ENCODE measurements at regions not wholly inside any gene's neighbourhood (a gene's known extent, or its start where the extent isn't known, plus 50 kb on each side); places are given as distances from the start of the nearest gene placed in this dataset.
"Not testable (repeated sequence)": the region's sequence is repeated elsewhere in the genome, so short reads cannot be mapped to it uniquely, and the experiment has no call there.

GRCh38 chr11:67803519-67803918, 129.1 kb upstream of the ALDH3B2 start:
- DNase-seq = not testable (repeated sequence)

GRCh38 chr11:67803055-67803454, 128.6 kb upstream of the ALDH3B2 start:
- not testable (repeated sequence) for DNase-seq

GRCh38 chr11:67802623-67803022, 128.2 kb upstream of the ALDH3B2 start:
- not testable (repeated sequence) for DNase-seq

GRCh38 chr11:67801397-67801796, 127.0 kb upstream of the ALDH3B2 start:
- DNase-seq = not testable (repeated sequence)

DNA sequence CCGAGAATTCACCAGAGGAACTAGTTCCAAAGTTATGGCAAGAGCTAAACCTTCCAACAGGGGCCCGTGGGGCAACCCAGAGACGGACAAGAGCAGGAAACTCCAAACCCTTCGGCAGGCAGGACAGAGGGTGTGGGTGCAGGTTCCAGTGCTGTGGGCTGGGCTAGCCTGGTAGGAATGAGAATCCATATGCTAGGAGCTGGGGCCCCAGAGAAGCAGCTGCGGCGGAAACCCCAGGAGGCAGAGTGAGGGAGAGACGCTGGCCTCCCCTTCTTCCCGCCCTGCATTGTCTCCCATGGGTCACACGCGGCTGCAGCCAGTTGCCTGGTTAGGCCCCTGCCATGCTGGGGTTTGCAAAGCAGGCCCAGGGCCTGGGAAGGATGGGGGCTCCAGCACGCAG, 126.2 kb upstream of the ALDH3B2 start:
- not testable (repeated sequence) for DNase-seq

- not testable (repeated sequence) for DNase-seq
Observed at GRCh38 chr11:67799808-67800207, 125.4 kb upstream of the ALDH3B2 start.

DNA sequence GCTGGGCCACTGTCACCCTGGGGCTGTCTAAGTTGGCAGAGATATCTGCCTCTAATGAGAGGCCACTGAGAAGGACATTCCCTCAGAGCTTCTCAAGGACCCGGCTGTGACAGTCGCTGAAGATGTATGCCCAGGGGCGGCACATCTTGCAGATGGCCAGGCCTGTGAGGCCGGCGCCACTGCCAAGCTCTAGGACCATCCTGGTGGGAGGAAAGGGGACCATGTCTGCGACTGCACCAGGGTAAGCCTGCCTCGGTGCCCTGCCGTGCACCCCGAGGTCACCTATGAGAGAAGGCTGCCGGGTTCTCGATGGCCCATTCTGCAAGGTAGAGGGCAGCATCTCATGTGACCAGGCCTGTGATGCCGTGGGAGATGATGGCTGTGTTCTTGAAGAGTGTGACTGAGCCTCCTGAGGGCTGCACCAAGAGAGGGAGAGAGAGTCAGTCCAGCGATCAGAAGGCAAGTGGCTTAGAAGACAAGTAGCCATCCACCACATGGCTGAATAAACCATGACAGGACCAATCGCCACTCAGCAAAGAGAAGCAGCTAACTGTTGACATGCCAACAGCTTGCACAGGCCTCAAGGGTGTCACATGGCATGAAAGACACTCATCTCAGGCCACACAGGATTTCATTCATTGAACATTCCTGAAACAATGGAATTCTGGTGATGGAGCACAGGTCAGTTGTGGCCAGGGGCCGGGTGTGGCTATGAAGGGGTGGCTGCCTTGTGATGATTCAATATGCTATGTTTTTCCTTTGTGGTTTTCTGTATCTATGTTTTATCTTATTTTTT, 123.5 kb upstream of the ALDH3B2 start:
- DNase-seq = not testable (repeated sequence)

DNA sequence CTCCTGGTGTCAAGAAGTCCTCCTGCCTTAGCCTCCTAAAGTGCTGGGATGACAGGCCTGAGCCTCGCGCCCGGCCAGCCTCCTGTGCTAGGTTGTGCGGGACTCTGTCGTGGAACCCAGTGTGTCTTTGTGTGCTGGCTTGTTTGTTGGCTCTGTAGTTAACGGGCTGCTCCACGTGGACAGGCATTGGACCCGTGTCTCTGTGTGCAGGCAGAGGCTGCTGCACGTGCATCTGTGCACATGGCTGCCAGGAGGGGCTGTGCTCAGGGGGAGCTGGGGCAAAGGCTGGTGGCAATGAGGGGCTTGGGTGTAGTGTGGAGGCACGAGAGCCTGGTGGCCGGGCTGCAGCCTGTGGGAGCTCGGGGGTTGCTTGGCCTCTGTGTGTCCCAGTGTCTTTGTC, 121.3 kb upstream of the ALDH3B2 start:
- DNase-seq = no peak

- not testable (repeated sequence) for DNase-seq
Observed at GRCh38 chr11:67793750-67794149, 119.3 kb upstream of the ALDH3B2 start.

DNA sequence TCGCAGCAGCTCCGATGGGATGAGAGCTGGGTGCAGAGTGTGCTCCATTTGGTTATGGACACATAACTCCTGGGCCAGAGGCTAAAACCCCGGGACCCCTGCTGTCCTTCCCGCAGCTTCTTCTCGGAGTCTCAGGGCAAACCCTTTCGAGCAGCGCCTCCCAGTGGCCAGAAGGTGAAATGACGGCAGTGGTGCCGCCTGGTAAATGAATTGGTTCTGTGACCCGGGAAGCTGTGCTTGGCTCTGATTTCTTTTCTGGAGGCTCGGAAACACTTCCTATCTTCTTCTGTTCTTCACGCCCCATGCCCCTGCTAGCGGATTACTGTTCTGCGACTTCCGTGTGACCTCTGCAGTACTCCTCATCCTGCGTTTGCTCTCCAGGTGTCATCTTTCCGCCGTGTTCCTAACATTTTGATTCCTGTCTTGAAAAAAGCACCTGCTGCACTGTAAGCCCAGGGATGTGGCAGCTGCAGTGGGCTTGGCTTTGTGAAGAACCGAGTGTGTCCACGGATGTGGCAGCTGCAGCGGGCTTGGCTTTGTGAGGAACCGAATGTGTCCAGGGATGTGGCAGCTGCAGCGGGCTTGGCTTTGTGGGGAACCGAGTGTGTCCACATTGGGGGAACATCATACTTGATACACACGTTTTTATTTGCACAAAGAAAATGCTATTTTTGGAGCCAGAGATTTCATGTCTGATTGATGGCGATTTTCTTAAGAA, 118.0 kb upstream of the ALDH3B2 start:
- DNase-seq = peak; percentile 6

DNA sequence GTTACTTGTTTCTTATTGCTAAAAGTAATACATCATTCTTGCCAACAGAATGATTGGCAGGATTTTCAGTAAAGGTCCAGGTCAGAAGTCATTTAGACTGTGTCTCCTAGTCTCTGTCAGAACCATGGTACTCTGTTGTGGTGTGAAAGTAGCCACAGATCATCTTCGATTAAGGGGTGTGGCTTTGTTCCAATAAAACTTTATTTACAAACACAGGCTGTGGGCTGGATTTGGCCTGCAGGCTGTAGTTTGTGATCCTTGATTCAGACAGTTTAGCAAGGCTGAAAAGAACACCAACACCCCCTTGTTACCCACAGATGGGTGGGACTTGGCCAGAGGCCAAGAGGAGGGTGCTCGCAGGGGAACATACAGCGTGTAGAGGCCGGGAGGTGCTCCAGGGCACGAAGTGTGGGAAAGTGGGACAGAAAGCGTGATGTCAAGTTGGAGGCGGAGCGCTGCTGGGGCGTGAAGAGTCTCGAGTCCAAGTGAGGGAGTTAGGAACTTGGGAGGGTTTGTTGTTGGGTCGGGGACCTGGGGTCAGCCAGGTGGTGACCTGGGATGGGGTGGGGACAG, 117.3 kb upstream of the ALDH3B2 start:
- not testable (repeated sequence) for DNase-seq

DNA sequence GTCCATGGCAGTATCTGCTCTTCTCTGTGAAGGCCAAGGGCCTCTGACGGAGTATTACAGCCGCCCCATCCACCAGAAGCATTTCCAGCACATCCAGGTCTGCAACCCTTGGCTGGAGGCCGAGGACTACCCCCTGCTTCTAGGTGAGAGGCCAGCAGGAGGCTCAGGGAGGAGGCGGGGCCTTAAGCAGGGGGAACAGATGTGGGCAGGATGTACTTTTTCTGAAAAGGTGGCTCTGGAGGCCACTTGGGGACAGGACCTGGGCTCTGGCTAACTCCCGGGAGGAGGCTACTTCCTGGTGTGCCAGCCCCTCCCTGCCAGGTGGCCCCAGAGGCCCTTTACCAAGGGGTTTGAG, 113.9 kb upstream of the ALDH3B2 start:
- DNase-seq = not testable (repeated sequence)

DNA sequence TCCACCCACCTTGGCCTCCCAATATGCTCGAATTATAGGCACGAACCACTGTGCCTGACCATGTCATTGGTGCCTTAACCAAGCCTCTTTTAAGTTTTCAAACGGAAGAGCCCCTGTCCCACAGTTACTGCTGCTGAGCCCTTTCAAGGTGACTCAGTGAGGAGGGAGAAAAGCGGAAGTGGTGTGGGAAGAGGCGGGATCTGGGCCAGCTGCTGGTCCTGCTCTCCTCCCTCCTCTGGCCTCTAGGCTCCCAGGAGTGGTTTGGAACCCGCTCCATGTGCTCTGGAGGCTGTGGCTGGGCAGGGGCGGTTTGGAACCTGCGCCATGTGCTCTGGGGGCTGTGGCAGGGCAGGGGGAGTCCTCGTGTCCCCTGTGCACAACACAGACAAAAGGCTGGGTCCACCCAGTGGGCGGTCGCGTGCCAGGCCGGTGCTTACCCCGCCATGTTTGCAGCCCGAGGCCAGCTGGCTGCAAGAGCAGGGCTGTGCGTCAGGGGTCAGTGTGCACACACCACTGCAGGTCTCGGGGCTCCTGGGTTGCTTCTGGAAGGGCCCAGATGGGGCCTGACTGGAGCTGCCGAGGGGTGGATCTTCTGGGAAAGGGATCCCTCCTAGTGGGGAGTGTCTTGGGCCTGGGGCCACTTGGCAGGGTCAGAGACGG, 113.4 kb upstream of the ALDH3B2 start:
- DNase-seq = not testable (repeated sequence)

- not testable (repeated sequence) for DNase-seq
Observed at GRCh38 chr11:67781967-67782366, 107.5 kb upstream of the ALDH3B2 start.

DNA sequence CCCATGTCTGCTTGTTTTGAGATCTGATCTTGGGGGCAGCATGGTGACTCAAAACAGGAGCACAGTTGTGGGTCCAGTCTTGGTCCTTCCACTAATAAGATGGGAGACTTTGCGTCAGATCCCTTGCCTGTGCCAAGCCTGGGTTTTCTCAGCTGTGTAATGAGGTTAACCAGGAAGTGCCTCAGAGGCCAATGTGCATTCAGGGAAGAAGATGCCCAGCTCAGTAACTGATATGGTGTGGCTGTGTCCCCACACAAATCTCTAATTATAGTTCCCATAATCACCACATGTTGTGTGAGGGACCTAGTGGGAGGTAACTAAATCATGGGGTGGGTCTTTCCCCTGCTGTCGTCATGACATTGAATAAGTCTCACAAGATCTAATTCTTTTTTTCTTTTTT, 107.1 kb upstream of the ALDH3B2 start:
- not testable (repeated sequence) for DNase-seq

DNA sequence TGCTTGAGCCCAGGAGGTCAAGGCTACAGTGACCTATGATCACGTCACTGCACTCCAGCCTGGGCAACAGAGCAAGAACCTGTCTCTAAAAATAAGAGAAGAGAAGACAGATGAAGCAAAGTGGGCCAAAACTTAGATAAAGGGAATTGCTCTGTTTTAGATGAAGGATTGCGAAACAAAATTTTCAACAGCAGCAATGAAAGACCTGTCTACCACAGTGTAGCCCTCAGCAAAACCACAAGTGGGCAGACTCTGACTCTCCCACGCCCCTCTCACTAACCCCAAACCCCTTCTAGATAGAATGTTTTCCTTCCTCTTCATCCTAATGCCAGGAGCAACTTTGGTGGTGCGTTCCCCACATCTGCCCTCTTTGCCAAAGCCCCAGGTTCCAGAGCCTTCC, 105.6 kb upstream of the ALDH3B2 start:
- no peak for DNase-seq

DNA sequence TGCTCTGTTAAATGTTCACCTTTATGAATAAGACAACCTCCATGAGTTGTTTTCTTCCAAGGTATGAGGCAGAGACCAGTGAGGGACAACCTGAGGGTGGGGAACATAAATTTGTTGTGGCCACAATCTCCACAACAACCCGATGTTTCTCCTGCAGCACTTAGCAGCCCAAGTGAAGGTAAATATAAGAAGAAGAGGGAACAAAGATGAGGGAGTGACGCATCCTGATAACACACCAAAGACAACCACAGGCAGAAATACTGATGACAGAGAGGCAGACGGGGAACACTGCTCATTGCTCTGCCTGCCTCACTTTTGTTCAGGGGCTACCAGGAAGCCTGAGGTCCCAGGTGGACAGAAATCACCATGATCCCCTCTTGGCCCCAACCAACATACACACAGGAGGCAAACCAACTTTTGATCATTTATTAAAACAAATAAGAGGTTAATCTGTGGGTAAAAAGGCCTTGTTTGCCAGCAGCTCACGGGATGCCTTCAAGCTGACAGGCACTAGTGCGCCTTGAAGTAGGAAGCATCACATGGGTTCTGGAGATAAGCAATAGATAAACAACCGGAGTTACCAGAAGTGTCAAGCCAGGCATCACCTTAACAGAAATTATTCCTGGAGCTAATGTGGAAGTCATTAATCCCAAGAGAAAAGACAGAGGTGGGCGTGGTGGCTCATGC, 104.9 kb upstream of the ALDH3B2 start:
- not testable (repeated sequence) for DNase-seq

DNA sequence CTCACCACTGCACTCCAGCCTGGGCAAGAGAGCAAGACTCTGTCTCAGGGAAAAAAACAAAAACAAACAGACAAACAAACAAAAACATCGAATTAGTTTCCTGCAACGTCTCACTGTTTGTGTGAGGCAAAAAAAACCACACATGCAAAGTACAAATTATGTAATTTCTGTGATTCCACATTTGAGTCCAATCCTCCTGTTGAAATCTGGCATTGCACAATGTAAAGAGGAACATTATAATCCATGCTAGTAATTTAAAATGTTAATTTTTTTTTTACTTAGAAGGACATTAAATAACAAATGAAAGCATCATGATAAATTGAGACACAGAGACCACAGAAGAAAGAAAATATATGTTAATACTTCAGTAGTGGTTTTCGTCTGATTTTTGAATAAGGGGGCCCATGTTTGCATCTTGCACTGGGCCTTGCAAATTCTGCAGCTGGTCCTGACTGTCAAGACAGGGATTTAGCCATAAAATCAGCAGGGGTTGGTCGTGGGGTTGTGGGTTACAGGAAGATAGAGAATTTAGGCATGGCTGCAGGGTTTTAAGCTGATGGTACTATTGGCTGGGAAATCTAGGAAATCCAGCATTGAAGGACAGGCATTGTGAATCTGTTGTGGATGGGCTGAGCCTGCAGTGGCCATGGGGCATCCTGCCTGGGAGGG, 102.6 kb upstream of the ALDH3B2 start:
- no peak for DNase-seq

GRCh38 chr11:67774175-67774574, 99.8 kb upstream of the ALDH3B2 start:
- not testable (repeated sequence) for DNase-seq

GRCh38 chr11:67768001-67768730, 93.7 kb upstream of the ALDH3B2 start:
- not testable (repeated sequence) for DNase-seq

GRCh38 chr11:67761211-67761610, 86.8 kb upstream of the ALDH3B2 start:
- DNase-seq = not testable (repeated sequence)

Measured in NCI-H1694 (cell line).